ENCODE measurements at regions not wholly inside any gene's neighbourhood (a gene's known extent, or its start where the extent isn't known, plus 50 kb on each side); places are given as distances from the start of the nearest gene placed in this dataset.

DNA sequence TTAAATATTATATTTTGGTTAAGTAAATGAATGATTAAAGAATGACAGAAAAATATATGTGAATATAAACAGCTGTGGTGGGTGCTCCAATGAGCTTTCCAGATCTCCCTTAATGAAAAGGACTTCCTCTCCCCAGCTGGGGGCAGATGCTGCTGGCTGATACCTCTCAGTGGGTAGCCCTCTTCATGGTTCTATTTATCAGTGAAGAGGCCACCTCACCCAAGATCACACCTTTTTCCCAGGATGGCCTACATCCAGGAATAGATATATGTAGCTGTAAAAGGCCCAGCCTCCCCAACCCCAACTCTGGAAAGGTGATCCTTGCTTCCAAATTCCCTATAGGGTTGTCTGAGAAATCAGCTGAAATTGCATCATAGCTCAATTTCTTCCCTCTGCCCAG, 135.2 kb upstream of the ACVR2A start:
- no peak for DNase-seq

DNA sequence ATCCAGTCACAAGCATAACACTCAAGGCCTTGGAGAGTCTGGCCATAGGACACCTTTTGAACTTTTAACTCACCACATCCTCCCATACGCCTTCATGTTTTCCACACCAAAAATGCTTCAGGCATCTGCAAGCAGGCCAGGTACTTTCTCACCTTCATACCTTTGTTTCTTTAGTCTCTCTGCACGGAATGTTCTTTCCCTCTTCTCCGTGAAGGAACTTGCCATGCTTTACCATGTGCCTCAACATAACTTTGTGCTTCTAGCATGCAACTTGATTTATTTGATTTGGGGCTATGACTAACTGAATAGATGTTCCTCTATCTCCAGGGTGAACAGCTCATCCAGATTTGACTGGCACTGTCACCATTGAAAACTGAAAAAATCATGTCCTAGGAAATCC, 141.7 kb upstream of the ACVR2A start:
- DNase-seq, result no peak

GRCh38 chr2:147698166-147698565, 146.7 kb upstream of the ACVR2A start:
- DNase-seq, result no peak

GRCh38 chr2:147696426-147696825, 148.4 kb upstream of the ACVR2A start:
- no peak for DNase-seq

DNA sequence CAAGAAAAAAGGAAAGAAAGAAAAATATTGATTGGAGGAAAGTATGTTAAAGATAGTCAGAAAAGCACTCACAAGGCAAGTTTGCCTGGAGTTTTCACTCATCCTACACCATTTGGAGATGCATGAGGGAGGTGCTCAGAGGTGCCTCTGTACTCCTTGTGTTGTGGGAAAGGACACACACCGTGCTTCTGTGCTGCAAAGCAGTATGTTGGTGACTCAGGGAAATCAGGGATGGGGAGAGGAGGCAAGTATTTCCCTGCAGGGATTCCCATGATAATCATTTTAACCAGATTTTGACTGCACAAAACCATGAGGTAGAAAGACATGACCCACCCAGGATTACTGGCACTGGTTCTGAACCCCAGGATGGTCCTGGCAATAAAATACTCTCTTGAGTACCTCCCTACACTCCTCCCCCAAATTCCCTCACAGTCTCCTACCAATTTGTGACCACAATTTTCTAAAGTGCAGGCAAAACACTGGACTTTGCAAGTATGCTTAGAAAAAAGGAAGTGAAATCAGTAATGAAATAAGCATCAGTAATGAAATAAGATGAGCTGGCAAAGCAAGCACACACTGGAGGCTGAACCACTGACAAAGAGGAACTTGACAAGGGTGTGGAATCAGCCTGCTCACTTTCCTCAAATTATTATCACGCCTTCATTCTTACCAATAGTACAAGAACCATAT, 155.5 kb upstream of the ACVR2A start:
- DNase-seq, result peak; percentile 69

GRCh38 chr2:147688242-147688641, 156.6 kb upstream of the ACVR2A start:
- no peak for DNase-seq

DNA sequence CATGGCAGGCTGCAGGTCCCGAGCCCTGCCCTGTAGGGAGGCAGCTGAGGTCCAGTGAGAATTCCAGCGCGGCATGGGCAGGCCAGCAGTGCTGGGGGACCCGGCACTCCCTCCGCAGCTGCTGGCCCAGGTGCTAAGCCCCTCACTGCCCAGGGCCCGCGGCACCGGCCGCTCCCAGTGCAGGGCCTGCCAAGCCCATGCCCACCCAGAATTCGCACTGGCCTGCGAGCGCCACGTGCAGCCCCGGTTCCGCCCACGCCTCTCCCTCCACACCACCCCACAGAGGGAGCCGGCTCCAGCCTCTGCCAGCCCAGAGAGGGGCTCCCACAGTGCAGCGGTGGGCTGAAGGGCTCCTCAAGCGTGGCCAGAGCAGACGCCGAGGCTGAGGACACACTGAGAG, 158.5 kb upstream of the ACVR2A start:
- DNase-seq, result no peak

DNA sequence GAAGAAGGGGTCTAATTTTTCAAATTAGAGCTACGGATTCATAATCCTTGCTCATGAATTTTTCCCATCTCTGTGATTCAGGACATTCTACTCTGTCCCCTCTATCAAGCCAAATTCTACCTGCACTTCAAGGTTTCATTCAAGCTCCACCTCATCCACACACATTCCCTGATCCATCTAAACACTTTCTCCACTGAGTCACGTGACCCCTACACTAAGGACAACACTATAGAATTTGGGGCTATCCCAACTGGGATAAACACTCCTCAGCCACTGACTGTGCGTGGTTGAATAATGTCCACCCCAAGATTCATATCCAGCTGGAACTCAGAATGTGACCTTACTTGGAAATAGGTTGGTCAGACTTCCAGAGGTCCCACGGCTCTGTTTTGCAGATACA, 159.9 kb upstream of the ACVR2A start:
- DNase-seq, result no peak

DNA sequence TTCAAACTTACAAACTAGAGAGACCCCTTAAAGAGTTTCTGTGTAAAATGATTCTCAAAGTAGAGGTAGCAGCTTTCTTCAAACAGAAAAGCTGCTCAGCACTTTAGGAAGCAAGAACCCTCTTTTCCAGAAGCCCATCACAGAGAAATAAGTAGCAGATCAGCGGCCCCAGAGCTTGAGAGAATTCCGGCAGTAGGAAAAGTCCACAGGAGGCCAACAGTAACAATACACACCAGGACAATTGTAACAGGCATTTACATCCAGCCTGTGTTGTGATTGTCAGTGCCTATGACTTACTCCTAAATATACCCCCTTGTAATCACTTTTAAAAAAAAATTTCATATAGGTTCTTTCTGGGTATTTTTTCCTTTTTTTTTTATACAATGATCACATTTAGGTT, 161.4 kb upstream of the ACVR2A start:
- DNase-seq, result no peak

GRCh38 chr2:147681093-147681492, 163.7 kb upstream of the ACVR2A start:
- no peak for DNase-seq

DNA sequence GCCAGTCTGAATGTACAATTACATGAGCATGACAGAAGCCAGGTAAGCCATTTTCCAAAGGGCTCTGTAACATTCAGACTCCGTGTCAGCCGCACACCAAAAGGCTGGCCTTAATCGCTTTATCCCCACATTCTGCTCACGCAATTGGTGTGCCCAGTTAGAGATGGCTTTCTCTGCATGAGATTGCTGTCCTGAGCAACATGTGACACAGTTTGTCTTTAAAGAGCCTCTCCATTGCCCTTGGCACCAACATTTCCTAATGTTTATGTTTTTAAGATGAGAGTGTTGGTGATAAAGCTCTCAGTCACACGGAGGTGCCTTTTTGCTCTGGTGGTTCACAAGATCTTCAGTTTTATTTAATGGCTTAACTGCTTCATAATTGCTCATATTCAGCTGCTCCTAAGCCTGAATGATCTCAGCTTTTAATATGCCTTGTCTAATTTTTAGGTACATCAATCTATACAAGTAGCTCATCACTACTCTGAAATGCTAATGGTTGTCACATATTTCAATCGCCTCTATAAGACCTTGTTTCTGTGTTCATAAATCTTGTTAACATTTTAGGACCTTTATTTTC, 164.8 kb upstream of the ACVR2A start:
- DNase-seq, result no peak

- DNase-seq, result no peak
Measured at GRCh38 chr2:147679191-147679954, 165.5 kb upstream of the ACVR2A start.

DNA sequence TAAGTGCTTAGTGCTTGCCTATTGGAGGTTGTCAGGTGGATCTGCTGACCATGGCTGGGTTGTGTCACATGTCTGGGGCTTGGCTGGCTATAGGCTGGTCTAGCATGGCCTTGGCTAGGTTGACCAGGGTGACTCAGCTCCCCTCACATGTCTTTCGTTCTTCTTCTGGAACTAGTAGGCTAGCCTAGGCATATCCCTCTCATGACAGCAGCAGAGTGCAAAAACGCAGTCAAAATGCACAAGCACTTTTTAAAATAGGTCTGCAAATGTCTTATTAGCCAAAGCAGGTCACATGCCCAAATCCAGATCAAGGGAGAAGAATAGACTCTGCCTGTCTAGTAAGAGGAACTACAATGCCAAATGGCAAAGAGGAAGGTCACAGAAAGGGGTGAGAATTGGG, 179.7 kb upstream of the ACVR2A start:
- DNase-seq, result peak; percentile 8

- peak; percentile 26 for DNase-seq
Measured at GRCh38 chr2:147663962-147664361, 180.9 kb upstream of the ACVR2A start.

DNA sequence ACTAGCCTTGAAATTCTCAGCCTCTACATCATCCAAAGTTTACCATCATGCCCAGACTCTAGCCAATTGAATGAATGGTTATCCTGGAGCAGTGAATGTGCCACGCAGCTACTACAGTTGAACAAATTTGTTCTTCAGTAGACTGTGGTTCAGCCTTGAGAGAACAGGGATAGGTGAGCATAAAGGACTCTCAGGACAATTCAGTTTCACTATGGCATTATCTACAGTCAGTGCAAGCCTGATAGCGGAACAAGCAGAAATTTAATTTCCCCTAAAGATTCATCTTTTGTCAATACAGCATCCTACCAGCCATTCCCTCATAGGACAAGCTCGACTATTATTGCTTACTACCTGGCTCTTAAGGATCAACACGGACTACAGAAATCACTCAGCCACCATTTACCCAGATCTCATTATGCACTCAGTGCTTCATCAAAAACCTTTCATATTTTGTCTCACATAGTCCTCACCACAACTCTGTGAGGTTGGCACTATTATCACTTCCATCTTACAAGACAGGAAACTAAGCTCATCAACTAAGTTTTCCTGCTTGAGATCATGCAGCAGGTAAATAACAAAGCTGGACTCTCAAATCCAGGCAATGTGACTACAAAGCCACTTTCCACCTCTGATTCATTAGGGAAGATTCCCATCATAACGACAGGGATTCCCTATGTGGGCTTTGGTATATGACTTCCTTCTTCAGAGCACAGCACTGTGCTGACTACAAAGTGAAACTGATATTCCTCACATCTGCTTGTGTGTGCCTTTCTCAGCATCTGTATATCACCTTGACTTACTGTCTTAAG, 181.5 kb upstream of the ACVR2A start:
- DNase-seq, result no peak

GRCh38 chr2:147662221-147662620, 182.6 kb upstream of the ACVR2A start:
- no peak for DNase-seq

DNA sequence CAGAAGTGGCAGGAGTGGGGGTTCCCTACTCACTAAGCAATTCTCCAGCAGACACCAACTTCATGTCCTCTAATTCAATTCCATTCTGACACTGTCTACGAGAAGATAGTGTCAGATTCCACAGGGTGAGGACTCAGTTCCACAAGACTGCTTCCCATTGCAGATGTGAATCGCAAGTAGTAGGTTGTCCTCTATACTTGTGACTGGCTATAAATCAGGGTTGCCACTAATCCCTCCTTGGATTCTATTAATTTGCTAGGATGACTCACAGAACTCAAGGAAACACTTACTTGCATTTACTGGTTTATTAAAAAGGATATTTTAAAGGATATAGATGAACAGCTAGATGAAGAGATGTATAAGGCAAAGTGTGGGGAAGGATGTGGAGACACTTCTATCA, 184.1 kb upstream of the ACVR2A start:
- no peak for DNase-seq

- no peak for DNase-seq
Measured at GRCh38 chr2:147659051-147659450, 185.8 kb upstream of the ACVR2A start.

- no peak for DNase-seq
Measured at GRCh38 chr2:147657086-147658000, 187.5 kb upstream of the ACVR2A start.

GRCh38 chr2:147649998-147650397, 194.8 kb upstream of the ACVR2A start:
- DNase-seq, result no peak

- no peak for DNase-seq
Measured at GRCh38 chr2:147649286-147649685, 195.5 kb upstream of the ACVR2A start.

GRCh38 chr2:147648471-147648870, 196.4 kb upstream of the ACVR2A start:
- no peak for DNase-seq

Data from OCI-M1 (cell line).